ENCODE measurements at regions not wholly inside any gene's neighbourhood (a gene's known extent, or its start where the extent isn't known, plus 50 kb on each side); places are given as distances from the start of the nearest gene placed in this dataset.

- TF ChIP-seq POLR2A (IDR thresholded peaks at IDR 0.05) (no peak), CTCF (IDR thresholded peaks at IDR 0.05) (no peak)
Measured at GRCh38 chr11:15471895-15472799, 357.4 kb downstream of the INSC start.
